ENCODE measurements at regions not wholly inside any gene's neighbourhood (a gene's known extent, or its start where the extent isn't known, plus 50 kb on each side); places are given as distances from the start of the nearest gene placed in this dataset.

DNA sequence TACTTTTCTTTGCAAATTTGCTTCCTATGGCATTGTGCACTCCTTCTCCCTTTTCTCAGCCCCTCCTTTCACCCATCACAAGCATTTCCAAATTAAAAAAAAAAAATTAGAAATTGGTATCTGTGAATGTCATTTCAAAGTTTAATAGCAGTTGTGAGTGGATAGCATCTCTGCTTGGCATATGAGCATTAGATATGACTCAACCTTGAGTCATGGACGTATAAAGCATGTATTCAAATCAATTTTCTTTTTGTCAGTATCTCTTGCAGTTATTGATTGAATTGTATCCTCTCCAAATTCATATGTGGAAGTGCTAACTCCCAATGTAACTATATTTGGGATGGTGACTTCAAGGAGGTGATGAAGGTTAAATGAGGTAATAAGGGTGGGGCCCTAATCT is 60.1 kb upstream of the MAP3K7 start:
- DNase-seq, result no peak

DNA sequence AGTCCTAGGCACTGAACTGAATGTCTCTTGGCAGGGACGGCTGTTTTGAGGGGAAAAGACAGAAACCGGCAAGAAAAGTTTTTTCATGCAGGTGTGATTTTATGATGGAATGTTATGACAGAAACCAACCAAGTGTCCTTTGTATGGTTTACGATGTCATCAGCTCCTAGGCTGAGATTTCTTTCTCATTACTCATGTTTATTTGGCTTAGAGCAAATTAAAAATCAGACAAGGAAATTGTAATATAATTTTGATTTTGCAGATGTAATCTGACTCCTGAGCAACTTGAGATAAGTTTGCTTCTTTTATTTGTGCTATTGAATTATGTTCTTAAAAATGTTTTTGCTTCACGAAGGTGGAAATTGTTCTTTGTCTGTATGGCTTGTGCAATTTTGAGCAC is 58.8 kb upstream of the MAP3K7 start:
- DNase-seq, result no peak

DNA sequence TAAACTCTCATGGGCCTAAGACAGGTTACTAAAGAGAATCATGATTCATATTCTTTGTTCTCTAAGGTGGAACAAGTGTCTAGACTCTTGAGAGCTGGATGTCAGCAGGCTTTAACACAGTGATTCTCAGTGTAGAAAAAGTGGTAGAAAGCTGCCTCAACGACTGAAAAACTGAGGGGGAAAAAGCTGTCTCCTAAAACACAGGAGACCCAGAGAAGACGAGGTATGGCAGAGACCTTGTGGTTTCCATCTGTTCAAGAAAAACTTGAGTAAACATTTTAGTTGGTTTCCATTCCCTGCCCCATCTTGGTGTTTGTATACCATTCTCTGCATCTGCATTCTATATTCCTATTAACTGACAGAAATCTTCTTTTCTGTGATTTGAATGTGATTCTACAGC is 57.6 kb upstream of the MAP3K7 start:
- DNase-seq, result no peak

DNA sequence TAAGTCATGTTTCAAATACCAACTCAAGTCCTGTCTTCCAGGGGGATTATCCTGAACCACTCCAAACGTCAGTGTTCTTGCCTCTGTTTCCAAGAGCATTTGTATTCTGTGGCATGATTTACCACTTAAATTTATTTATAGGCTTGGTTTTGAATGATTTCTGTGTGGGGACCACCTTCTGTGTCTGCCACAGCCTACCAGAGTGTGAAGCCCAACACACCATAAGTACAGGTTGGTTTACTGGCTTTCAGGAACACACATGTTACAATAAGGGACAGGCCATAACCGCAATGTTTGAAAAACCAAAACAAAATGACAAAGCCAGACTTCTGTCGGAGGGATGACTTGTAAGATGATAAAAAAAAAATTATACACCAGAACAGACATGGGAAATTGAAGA is 56.5 kb upstream of the MAP3K7 start:
- DNase-seq, result no peak

DNA sequence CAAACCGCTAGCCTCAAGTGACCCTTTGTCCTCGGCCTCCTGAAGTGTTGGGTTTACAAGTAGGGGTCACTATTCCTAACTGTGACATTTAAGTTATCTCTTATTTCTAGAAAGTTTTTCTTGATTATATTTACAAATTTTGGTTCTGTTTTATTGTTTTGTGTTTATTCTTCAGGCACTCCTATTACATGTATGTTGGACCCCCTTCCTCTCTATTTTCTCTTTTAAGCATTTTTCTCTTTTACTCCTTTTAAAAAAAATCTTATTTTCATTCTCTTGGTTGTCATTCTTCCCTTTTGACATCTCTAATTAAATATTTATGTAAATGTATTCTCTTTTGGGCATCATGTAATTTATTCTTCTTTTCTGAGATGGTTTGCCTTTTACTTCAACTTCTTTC is 50.4 kb upstream of the MAP3K7 start:
- no peak for DNase-seq
